IMR-90 (cell line): ENCODE measurements at regions not wholly inside any gene's neighbourhood (a gene's known extent, or its start where the extent isn't known, plus 50 kb on each side); places are given as distances from the start of the nearest gene placed in this dataset.

Source experiments
- ATAC-seq: fragments of 200-7000 bp; cut with Tn5 transposase; 2 replicates; pipeline ENCODE4 v1.9.1; 2020; ENCODE audit warnings: low read depth, mild to moderate bottlenecking, moderate library complexity
- BruUV-seq: library from RNA; stranded (reverse); fragments of 400-500 nt; replicated peaks from 2 replicates; lab custom pipeline; 2021; lab: Mats Ljungman, UMichigan
- CTCF ChIA-PET: fragments of 300-600 bp; formaldehyde crosslinking; extraction: SDS; loops from one replicate; lab custom pipeline; 2021; ENCODE audit warnings: antibody characterized with exemption; lab: Yijun Ruan, JAX
- POLR2A ChIA-PET: fragments of 300-600 bp; sonication (Branson Sonifier 250); formaldehyde crosslinking; loops from one replicate; lab custom pipeline; 2022; ENCODE audit warnings: antibody characterized with exemption; ENCODE audit not compliant: unreplicated experiment; lab: Charles Lee
- DNase-seq: peaks from one replicate; pipeline ENCODE4 v3.0.0; 2013
- H2AFZ ChIP-seq: replicated peaks from 2 replicates; pipeline ENCODE3; 2013; ENCODE audit warnings: low read length, mild to moderate bottlenecking; ENCODE audit not compliant: poor library complexity
- H2AK5ac ChIP-seq: 2 replicates; pipeline ENCODE4 v1.6.1; 2013; ENCODE audit warnings: low read depth, low read length, inconsistent platforms
- H2AK9ac ChIP-seq: replicated peaks from 2 replicates; pipeline ENCODE3; 2013; ENCODE audit warnings: mild to moderate bottlenecking, low read depth, low read length, moderate library complexity; ENCODE audit not compliant: poor library complexity
- H2BK120ac ChIP-seq: 2 replicates; pipeline ENCODE4 v1.6.1; 2013; ENCODE audit warnings: low read depth, low read length, inconsistent platforms
- H2BK15ac ChIP-seq: 3 replicates; pipeline ENCODE4 v1.6.1; 2013; ENCODE audit warnings: low read depth, low read length, inconsistent platforms
- H2BK20ac ChIP-seq: 2 replicates; pipeline ENCODE4 v1.6.1; 2013; ENCODE audit warnings: low read depth, mild to moderate bottlenecking, inconsistent platforms, low read length, moderate library complexity
- H2BK5ac ChIP-seq: 2 replicates; pipeline ENCODE4 v1.6.1; 2013; ENCODE audit warnings: mild to moderate bottlenecking, low read depth, low read length, inconsistent platforms; ENCODE audit not compliant: poor library complexity, severe bottlenecking
- H3K14ac ChIP-seq: replicated peaks from 2 replicates; pipeline ENCODE4 v1.6.1; 2013; ENCODE audit warnings: low read depth, low read length, inconsistent platforms
- H3K18ac ChIP-seq: 2 replicates; pipeline ENCODE4 v1.6.1; 2013; ENCODE audit warnings: low read depth, low read length, control low read depth
- H3K23ac ChIP-seq: 2 replicates; pipeline ENCODE4 v1.6.1; 2013; ENCODE audit warnings: low read depth, low read length, inconsistent platforms
- H3K27ac ChIP-seq: 2 replicates; pipeline ENCODE4 v1.5.1; 2013; ENCODE audit warnings: mild to moderate bottlenecking, control low read depth, low read length; ENCODE audit not compliant: insufficient read depth
- H3K27me3 ChIP-seq: 2 replicates; pipeline ENCODE4 v1.6.1; 2013; ENCODE audit warnings: low read length; ENCODE audit not compliant: control insufficient read depth, insufficient read depth
- H3K36me3 ChIP-seq: 2 replicates; pipeline ENCODE4 v1.6.1; 2013; ENCODE audit warnings: low read length, mixed read lengths; ENCODE audit not compliant: control insufficient read depth, insufficient read depth
- H3K4ac ChIP-seq: 2 replicates; pipeline ENCODE4 v1.6.1; 2013; ENCODE audit warnings: low read depth, low read length, inconsistent platforms
- H3K4me1 ChIP-seq: 2 replicates; pipeline ENCODE4 v1.6.1; 2013; ENCODE audit warnings: low read length, mixed read lengths; ENCODE audit not compliant: control insufficient read depth, insufficient read depth
- H3K4me2 ChIP-seq: 2 replicates; pipeline ENCODE4 v1.6.1; 2013; ENCODE audit warnings: low read depth, mild to moderate bottlenecking, control low read depth, low read length, moderate library complexity
- H3K4me3 ChIP-seq: 2 replicates; pipeline ENCODE4 v1.5.1; 2013; ENCODE audit warnings: low read depth, mild to moderate bottlenecking, control low read depth, low read length, moderate library complexity; ENCODE audit not compliant: insufficient read depth
- H3K56ac ChIP-seq: 2 replicates; pipeline ENCODE4 v1.6.1; 2013; ENCODE audit warnings: low read length, inconsistent platforms; ENCODE audit not compliant: insufficient read depth; ENCODE audit errors: extremely low read depth
- H3K79me1 ChIP-seq, 2 experiments: 2 replicates each; pipeline ENCODE4 v1.6.1; 2013; ENCODE audit warnings: low read length in 2 of 2, inconsistent platforms in 1 of 2, low read depth in 1 of 2
- H3K9ac ChIP-seq: 2 replicates; pipeline ENCODE4 v1.6.1; 2013; ENCODE audit warnings: low read depth, low read length, control low read depth
- H3K9me1 ChIP-seq: 2 replicates; pipeline ENCODE4 v1.6.1; 2013; ENCODE audit warnings: low read length, inconsistent platforms; ENCODE audit not compliant: insufficient read depth
- H3K9me3 ChIP-seq: 2 replicates; pipeline ENCODE4 v1.6.1; 2013; ENCODE audit warnings: low read length; ENCODE audit not compliant: control insufficient read depth, insufficient read depth
- H4K20me1 ChIP-seq: 2 replicates; pipeline ENCODE4 v1.6.1; 2013; ENCODE audit warnings: low read length, inconsistent platforms; ENCODE audit not compliant: insufficient read depth
- H4K5ac ChIP-seq: 2 replicates; pipeline ENCODE4 v1.6.1; 2013; ENCODE audit warnings: mild to moderate bottlenecking, low read depth, low read length, control low read depth
- H4K8ac ChIP-seq, 2 experiments: 2 replicates each; pipeline ENCODE4 v1.6.1; 2013; ENCODE audit warnings: low read depth in 2 of 2, low read length in 2 of 2, control low read depth in 1 of 2, inconsistent platforms in 1 of 2
- H4K91ac ChIP-seq: 2 replicates; pipeline ENCODE4 v1.6.1; 2013; ENCODE audit warnings: low read depth, low read length, inconsistent platforms; ENCODE audit not compliant: insufficient read depth
- BHLHE40 ChIP-seq: fragments of 150-350 bp; IDR thresholded peaks from 2 replicates; pipeline ENCODE4 v1.6.1; 2016; ENCODE audit warnings: mild to moderate bottlenecking, low read depth, low read length
- CHD1 ChIP-seq: IDR thresholded peaks from 2 replicates; pipeline ENCODE4 v1.6.1; 2012; ENCODE audit warnings: low read depth, low read length, improper control_type of control experiment
- CTCF ChIP-seq: conservative IDR thresholded peaks from 2 replicates; pipeline ENCODE4 v1.5.1; 2012; ENCODE audit warnings: mild to moderate bottlenecking, low read depth, low read length, improper control_type of control experiment
- ELK1 ChIP-seq: fragments of 150-350 bp; IDR thresholded peaks from 2 replicates; pipeline ENCODE4 v1.6.1; 2016; ENCODE audit warnings: low read depth, mild to moderate bottlenecking, low read length, moderate library complexity, borderline replicate concordance
- MAFK ChIP-seq: IDR thresholded peaks from 2 replicates; pipeline ENCODE4 v1.6.1; 2012; ENCODE audit warnings: low read depth, low read length, improper control_type of control experiment
- MAZ ChIP-seq: IDR thresholded peaks from 2 replicates; pipeline ENCODE4 v1.6.1; 2012; ENCODE audit warnings: low read depth, mild to moderate bottlenecking, low read length, improper control_type of control experiment, moderate library complexity, borderline replicate concordance
- MXI1 ChIP-seq: IDR thresholded peaks from 2 replicates; pipeline ENCODE4 v1.6.1; 2012; ENCODE audit warnings: low read depth, mild to moderate bottlenecking, low read length, moderate library complexity, borderline replicate concordance
- RAD21 ChIP-seq: IDR thresholded peaks from 2 replicates; pipeline ENCODE4 v1.6.1; 2012; ENCODE audit warnings: low read length, improper control_type of control experiment
- RCOR1 ChIP-seq: IDR thresholded peaks from 2 replicates; pipeline ENCODE4 v1.6.1; 2012; ENCODE audit warnings: mild to moderate bottlenecking, low read length, improper control_type of control experiment; ENCODE audit not compliant: insufficient replicate concordance
- RFX5 ChIP-seq: IDR thresholded peaks from 2 replicates; pipeline ENCODE4 v1.8.0; 2012; ENCODE audit warnings: low read depth, mild to moderate bottlenecking, low read length, moderate library complexity
- SMC3 ChIP-seq: fragments of 150-350 bp; IDR thresholded peaks from 2 replicates; pipeline ENCODE4 v1.6.1; 2016; ENCODE audit warnings: low read depth, mild to moderate bottlenecking, antibody characterized with exemption, low read length, moderate library complexity
- WGBS, 2 experiments: methylation state at CpG; one replicate each; pipeline versions ENCODE4 v1.1.5 to v1.1.7; 2013; ENCODE audit warnings: missing lambda C conversion rate in 2 of 2; ENCODE audit not compliant: insufficient read length in 1 of 2; ENCODE audit errors: extremely low coverage in 2 of 2; 5-methylcytosine and 5-hydroxymethylcytosine counted together
- dilution Hi-C: fragments of 300-500 bp; cut with HindIII; formaldehyde crosslinking; loops from one replicate; pipeline ENCODE4 v1.14.3; 2018; ENCODE audit warnings: low sequenced_read_pairs; ENCODE audit not compliant: unreplicated experiment
- in situ Hi-C: fragments of 300-500 bp; cut with MboI; formaldehyde crosslinking; loops from 3 replicates; pipeline ENCODE4 v1.14.3; 2019; ENCODE audit warnings: low sequenced_read_pairs, inconsistent platforms, mixed read lengths
- intact Hi-C: fragments of 100-400 bp; cut with micrococcal nuclease; formaldehyde crosslinking; loops from 2 replicates; pipeline ENCODE4 v1.10.0; 2022

DNA sequence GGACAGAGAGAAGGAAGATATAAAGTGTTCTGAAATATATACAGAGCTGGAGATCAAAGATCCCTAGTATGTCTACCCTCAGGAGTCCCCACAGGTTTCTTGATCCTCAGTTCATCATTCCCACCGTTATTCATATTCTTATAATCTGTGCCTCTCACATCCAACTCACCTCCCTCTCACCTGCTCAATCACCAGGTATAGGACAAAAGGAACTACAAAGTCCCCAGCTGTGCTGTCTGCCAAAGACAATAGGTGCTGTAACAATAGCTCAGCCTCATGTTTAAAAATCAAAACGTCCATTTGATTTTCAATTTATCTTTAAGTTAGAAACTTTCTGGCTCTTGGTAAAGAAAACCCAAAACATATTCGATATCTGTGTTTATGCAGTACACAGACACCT lies 121.1 kb upstream of the PKN2 start:
- Histone ChIP-seq H4K5ac (no peak overlapping the region), H3K9ac (no peak overlapping the region), H3K4me1 (no peaks in the 10 kb centered on the region), H3K9me3 (no peaks in the 10 kb centered on the region), H3K23ac (no peak overlapping the region), H4K8ac (no peak overlapping the region), H3K4me2 (no peak overlapping the region), H3K4me3 (no peak overlapping the region), H3K27ac (no peak overlapping the region), H3K14ac (no peak overlapping the region), H3K18ac (no peak overlapping the region), H3K79me1 (no peaks in the 10 kb centered on the region), H3K36me3 (no peaks in the 10 kb centered on the region), H2AFZ (no peak overlapping the region), H4K20me1 (no peaks in the 10 kb centered on the region), H2BK15ac (no peak overlapping the region), H3K27me3 (no peaks in the 10 kb centered on the region), H4K91ac (no peak overlapping the region), H2BK5ac (no peak overlapping the region), H2BK120ac (no peak overlapping the region), H2AK9ac (no peak overlapping the region), H2BK20ac (no peak overlapping the region), H3K4ac (no peak overlapping the region), H3K56ac (no peak overlapping the region), H2AK5ac (no peak overlapping the region), H3K9me1 (no peaks in the 10 kb centered on the region)
- BruUV-seq: no TSS peak
- WGBS, 2 experiments: 33% methylated on average over 1 of the region's 3 CpGs; no CpG with 5 or more reads in 1 of the 2 experiments
- DNase-seq (no peak), ATAC-seq (no peak)
- CTCF ChIA-PET: interaction anchor here (1.3 kb wide), 1 partner anchor 13 kb away, joined by 3 read pairs; no protein-coding TSS in a partner anchor
- in situ Hi-C loops: loop anchor here (25.0 kb wide), 1 partner anchor 1276 kb away; no protein-coding TSS in a partner anchor
- intact Hi-C loops: no loop called here
- dilution Hi-C loops: no loop called here
- POLR2A ChIA-PET: no interaction called here
- TF ChIP-seq RFX5 (no peak), RAD21 (no peak), MXI1 (no peak), CHD1 (no peak), CTCF (no peak), SMC3 (no peak), BHLHE40 (no peak), RCOR1 (no peak), ELK1 (no peak), MAZ (no peak), MAFK (no peak)
